ENCODE measurements at regions not wholly inside any gene's neighbourhood (a gene's known extent, or its start where the extent isn't known, plus 50 kb on each side); places are given as distances from the start of the nearest gene placed in this dataset.

DNA sequence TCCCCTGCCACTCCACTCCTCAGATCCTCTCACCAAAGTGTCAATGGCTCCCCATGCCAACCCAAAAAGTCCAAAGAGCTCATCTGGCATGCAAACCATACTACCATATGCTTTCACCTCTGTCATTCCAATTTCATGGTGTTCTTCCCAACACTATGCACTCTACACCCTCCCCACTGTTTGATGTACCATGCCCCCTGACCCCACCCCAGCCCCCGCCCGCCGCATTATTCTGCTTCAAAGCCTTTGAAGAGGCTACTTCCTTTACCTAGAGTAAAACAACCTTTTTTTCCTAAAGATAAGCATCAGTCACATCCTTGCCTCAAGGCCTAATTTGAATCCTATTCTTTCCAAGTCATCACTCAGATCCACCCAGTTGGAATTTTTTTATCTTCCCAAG, 226.3 kb downstream of the DEPDC1B start:
- TF ChIP-seq, protein P1, sequence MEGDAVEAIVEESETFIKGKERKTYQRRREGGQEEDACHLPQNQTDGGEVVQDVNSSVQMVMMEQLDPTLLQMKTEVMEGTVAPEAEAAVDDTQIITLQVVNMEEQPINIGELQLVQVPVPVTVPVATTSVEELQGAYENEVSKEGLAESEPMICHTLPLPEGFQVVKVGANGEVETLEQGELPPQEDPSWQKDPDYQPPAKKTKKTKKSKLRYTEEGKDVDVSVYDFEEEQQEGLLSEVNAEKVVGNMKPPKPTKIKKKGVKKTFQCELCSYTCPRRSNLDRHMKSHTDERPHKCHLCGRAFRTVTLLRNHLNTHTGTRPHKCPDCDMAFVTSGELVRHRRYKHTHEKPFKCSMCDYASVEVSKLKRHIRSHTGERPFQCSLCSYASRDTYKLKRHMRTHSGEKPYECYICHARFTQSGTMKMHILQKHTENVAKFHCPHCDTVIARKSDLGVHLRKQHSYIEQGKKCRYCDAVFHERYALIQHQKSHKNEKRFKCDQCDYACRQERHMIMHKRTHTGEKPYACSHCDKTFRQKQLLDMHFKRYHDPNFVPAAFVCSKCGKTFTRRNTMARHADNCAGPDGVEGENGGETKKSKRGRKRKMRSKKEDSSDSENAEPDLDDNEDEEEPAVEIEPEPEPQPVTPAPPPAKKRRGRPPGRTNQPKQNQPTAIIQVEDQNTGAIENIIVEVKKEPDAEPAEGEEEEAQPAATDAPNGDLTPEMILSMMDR (IDR thresholded peaks at IDR 0.05), result no peak
- TF ChIP-seq EZH2 (IDR thresholded peaks at IDR 0.05; ENCODE audit: borderline replicate concordance, insufficient read depth, low read depth, low read length, poor library complexity, severe bottlenecking), result no peak
